Epithelial cell of esophagus (primary cell): ENCODE measurements at regions not wholly inside any gene's neighbourhood (a gene's known extent, or its start where the extent isn't known, plus 50 kb on each side); places are given as distances from the start of the nearest gene placed in this dataset.

Experiments used
- DNase-seq: peaks from one replicate; pipeline ENCODE4 v3.0.0; 2010; ENCODE audit warnings: low read depth
- H3K4me3 ChIP-seq: 2 replicates; pipeline ENCODE4 v1.5.1; 2011; ENCODE audit warnings: mild to moderate bottlenecking, low read length, control low read depth
- CTCF ChIP-seq: IDR thresholded peaks from 2 replicates; pipeline ENCODE4 v1.5.1; 2011; ENCODE audit warnings: low read depth, mild to moderate bottlenecking, low read length, control low read depth, inconsistent platforms; ENCODE audit not compliant: insufficient read depth; ENCODE audit errors: missing control alignments

- H3K4me3 ChIP-seq: no peak overlapping the region
Observed at GRCh38 chr7:12756821-12757220, 69.4 kb downstream of the ARL4A start.

GRCh38 chr7:12757443-12757842 is 70.0 kb downstream of the ARL4A start:
- no peak for TF ChIP-seq CTCF
- no peak overlapping the region for H3K4me3 ChIP-seq
- peak; percentile 57 for DNase-seq

More at GRCh38 chr7:12756821-12757220, 69.4 kb downstream of the ARL4A start:
- peak; percentile 12 for DNase-seq
- TF ChIP-seq CTCF: no peak

GRCh38 chr7:12759151-12759550 is 71.7 kb downstream of the ARL4A start:
- no peak for TF ChIP-seq CTCF
- DNase-seq: no peak
- H3K4me3 ChIP-seq: no peak overlapping the region

- H3K4me3 ChIP-seq: no peak overlapping the region
- no peak for DNase-seq
- TF ChIP-seq CTCF: no peak
Observed at GRCh38 chr7:12761111-12761510, 73.7 kb downstream of the ARL4A start.

- no peak for TF ChIP-seq CTCF
- no peak for DNase-seq
- no peak overlapping the region for H3K4me3 ChIP-seq
Observed at GRCh38 chr7:12761691-12762090, 74.3 kb downstream of the ARL4A start.

- no peak for TF ChIP-seq CTCF
- DNase-seq: no peak
- no peak overlapping the region for H3K4me3 ChIP-seq
Observed at GRCh38 chr7:12764458-12764891, 77.0 kb downstream of the ARL4A start.

GRCh38 chr7:12765431-12766100 is 78.1 kb downstream of the ARL4A start:
- no peak for DNase-seq
- no peak for TF ChIP-seq CTCF

More at GRCh38 chr7:12765431-12766100, 78.1 kb downstream of the ARL4A start:
- H3K4me3 ChIP-seq: no peak overlapping the region
